Tibial nerve (tissue), 4 donors: ENCODE measurements at regions not wholly inside any gene's neighbourhood (a gene's known extent, or its start where the extent isn't known, plus 50 kb on each side); places are given as distances from the start of the nearest gene placed in this dataset.
A peak's percentile ranks its signal among the peaks of the same experiment; 100 is the strongest.
"Not testable (repeated sequence)": the region's sequence is repeated elsewhere in the genome, so short reads cannot be mapped to it uniquely, and the experiment has no call there.

Experiments
- DNase-seq, 2 donors: peaks; one replicate each; pipeline ENCODE4 v3.0.0-alpha.2; 2019; ENCODE audit warnings: low spot score in 2 of 2
- H3K27ac ChIP-seq, 4 donors: fragments of 200-600 bp; sonication (generic) in 3 of 4; one replicate each; pipeline ENCODE4 v1.5.1; 2017 to 2019; ENCODE audit warnings: mild to moderate bottlenecking in 1 of 4
- H3K27me3 ChIP-seq, 2 donors: fragments of 200-600 bp; sonication (generic) in 1 of 2; one replicate each; pipeline versions ENCODE4 v1.5.1 to v1.6.0; 2017 to 2019
- H3K36me3 ChIP-seq, 3 donors: fragments of 200-600 bp; sonication (generic); one replicate each; pipeline ENCODE4 v1.5.1; 2018 to 2019
- H3K4me1 ChIP-seq, 4 donors: fragments of 200-600 bp; sonication (generic) in 3 of 4; one replicate each; pipeline ENCODE4 v1.5.1; 2017 to 2019
- H3K4me3 ChIP-seq, 4 donors: fragments of 200-600 bp; sonication (generic) in 3 of 4; one replicate each; pipeline ENCODE4 v1.5.1; 2017 to 2019; ENCODE audit warnings: mild to moderate bottlenecking in 1 of 4, moderate library complexity in 1 of 4
- H3K9me3 ChIP-seq, 4 donors: fragments of 200-600 bp; sonication (generic) in 3 of 4; one replicate each; pipeline ENCODE4 v1.5.1; 2017 to 2019
- EP300 ChIP-seq, 2 donors: sonication (generic); formaldehyde crosslinking; IDR thresholded peaks; one replicate each; pipeline ENCODE4 v1.6.1; 2017; ENCODE audit warnings: antibody characterized with exemption in 2 of 2, mild to moderate bottlenecking in 1 of 2
- POLR2A ChIP-seq, 2 donors: fragments of 450-650 bp; IDR thresholded peaks; one replicate each; pipeline ENCODE4 v1.6.1; 2017; ENCODE audit warnings: antibody characterized with exemption in 2 of 2, mild to moderate bottlenecking in 2 of 2, moderate library complexity in 2 of 2
- WGBS, 2 donors: methylation state at CpG; one replicate each; pipeline ENCODE4 v1.1.5; 2018; 5-methylcytosine and 5-hydroxymethylcytosine counted together
- TF ChIP-seq, protein P1 (sequence below), 5 experiments: fragments of 200-600 bp in 3 of 5; fragments of 450-650 bp in 2 of 5; sonication (generic) in 3 of 5; IDR thresholded peaks; one replicate each; pipeline ENCODE4 v1.5.1; 2016 to 2019; ENCODE audit warnings: antibody characterized with exemption in 5 of 5, mild to moderate bottlenecking in 3 of 5, moderate library complexity in 2 of 5

GRCh38 chr6:85756982-85757381 lies 114.3 kb upstream of the SYNCRIP start:
- no peak for DNase-seq
- TF ChIP-seq POLR2A (IDR thresholded peaks at IDR 0.05), result no peak
- TF ChIP-seq, protein P1, sequence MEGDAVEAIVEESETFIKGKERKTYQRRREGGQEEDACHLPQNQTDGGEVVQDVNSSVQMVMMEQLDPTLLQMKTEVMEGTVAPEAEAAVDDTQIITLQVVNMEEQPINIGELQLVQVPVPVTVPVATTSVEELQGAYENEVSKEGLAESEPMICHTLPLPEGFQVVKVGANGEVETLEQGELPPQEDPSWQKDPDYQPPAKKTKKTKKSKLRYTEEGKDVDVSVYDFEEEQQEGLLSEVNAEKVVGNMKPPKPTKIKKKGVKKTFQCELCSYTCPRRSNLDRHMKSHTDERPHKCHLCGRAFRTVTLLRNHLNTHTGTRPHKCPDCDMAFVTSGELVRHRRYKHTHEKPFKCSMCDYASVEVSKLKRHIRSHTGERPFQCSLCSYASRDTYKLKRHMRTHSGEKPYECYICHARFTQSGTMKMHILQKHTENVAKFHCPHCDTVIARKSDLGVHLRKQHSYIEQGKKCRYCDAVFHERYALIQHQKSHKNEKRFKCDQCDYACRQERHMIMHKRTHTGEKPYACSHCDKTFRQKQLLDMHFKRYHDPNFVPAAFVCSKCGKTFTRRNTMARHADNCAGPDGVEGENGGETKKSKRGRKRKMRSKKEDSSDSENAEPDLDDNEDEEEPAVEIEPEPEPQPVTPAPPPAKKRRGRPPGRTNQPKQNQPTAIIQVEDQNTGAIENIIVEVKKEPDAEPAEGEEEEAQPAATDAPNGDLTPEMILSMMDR (IDR thresholded peaks at IDR 0.05), result peak in 2 of 5 experiments; percentile 15 to 24
- TF ChIP-seq EP300 (IDR thresholded peaks at IDR 0.05), result no peak
- Histone ChIP-seq H3K9me3 (no peaks in the 10 kb centered on the region), H3K4me3 (no peak overlapping the region), H3K4me1 (no peaks in the 10 kb centered on the region), H3K36me3 (no peaks in the 10 kb centered on the region), H3K27me3 (no peaks in the 10 kb centered on the region), H3K27ac (no peak overlapping the region)

DNA sequence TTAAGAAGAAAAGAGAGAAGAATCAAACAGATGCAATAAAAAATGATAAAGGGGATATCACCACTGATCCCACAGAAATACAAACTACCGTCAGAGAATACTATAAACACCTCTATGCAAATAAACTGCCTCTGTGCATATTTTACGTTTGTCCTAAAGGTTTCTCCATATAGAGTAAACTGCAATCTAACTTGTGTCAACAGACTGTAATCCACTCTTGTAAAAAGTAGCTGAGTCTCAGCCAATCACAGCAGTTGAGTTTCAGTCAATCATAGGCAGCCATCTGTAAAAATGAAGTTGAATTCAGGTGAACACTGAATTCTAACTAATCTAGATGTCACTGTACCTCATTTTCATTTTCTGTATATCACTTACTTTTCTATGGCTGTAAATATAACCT lies 112.2 kb upstream of the SYNCRIP start:
- Histone ChIP-seq H3K27ac (no peak overlapping the region), H3K4me1 (no peaks in the 10 kb centered on the region), H3K9me3 (no peaks in the 10 kb centered on the region), H3K4me3 (no peak overlapping the region), H3K36me3 (no peaks in the 10 kb centered on the region), H3K27me3 (no peaks in the 10 kb centered on the region)
- 56 to 57% methylated on average over 2 of the region's 2 CpGs for WGBS, 2 donors
- TF ChIP-seq, protein P1 (IDR thresholded peaks at IDR 0.05), result no peak
- no peak for DNase-seq

DNA sequence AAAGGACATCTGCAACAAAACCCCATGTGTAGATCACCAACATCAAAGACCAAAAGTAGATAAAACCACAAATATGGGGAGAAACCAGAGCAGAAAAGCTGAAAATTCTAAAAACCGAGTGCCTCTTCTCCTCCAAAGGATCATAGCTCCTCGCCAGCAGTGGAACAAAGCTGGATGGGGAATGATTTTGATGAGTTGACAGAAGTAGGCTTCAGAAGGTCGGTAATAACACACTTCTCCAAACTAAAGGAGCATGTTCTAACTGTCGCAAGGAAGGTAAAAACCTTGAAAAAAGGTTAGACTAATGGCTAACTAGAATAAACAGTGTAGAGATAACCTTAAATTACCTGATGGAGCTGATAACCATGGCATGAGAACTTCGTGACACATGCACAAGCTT lies 109.9 kb upstream of the SYNCRIP start:
- 90 to 91% methylated on average over 5 of the region's 5 CpGs for WGBS, 2 donors
- Histone ChIP-seq H3K4me1 (no peaks in the 10 kb centered on the region), H3K27me3 (no peaks in the 10 kb centered on the region), H3K27ac (no peak overlapping the region), H3K36me3 (no peaks in the 10 kb centered on the region), H3K4me3 (no peak overlapping the region), H3K9me3 (no peaks in the 10 kb centered on the region)
- no peak for DNase-seq
- TF ChIP-seq POLR2A (IDR thresholded peaks at IDR 0.05), result no peak
- TF ChIP-seq, protein P1 (IDR thresholded peaks at IDR 0.05), result no peak
- no peak for TF ChIP-seq EP300 (IDR thresholded peaks at IDR 0.05)

DNA sequence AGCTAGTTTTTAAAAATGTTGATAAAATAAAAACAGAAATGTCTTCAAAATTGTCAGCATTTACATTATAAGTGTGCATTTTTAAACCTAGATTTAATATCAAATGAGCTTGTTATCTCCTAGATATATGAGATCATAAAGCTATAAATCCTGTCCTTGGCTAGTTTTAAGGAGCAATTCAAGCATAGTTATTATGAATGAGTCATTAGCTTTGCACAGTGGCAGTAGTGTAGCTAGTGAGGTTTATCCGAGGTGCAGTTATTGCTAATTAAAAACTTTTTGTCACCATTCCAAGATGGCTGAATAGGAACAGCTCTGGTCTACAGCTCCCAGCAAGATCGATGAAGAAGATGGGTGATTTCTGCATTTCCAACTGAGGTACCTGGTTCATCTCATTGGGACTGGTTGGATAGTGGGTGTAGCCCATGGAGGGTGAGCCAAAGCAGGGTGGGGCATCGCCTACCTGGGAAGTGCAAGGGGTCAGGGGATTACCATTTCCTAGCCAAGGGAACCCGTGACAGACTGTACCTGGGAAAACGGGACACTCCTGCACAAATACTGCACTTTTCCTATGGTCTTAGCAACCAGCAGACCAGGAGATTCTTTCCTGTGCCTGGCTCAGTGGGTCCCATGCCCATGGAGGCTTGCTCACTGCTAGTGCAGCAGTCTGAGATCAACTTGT lies 108.8 kb upstream of the SYNCRIP start:
- H3K9me3 ChIP-seq, result no peaks in the 10 kb centered on the region
- no peaks in the 10 kb centered on the region for H3K4me1 ChIP-seq
- no peak overlapping the region for H3K27ac ChIP-seq
- H3K27me3 ChIP-seq, result no peaks in the 10 kb centered on the region
- 84 to 87% methylated on average over 3 to 5 of the region's 5 CpGs for WGBS, 2 donors
- no peak for TF ChIP-seq POLR2A (IDR thresholded peaks at IDR 0.05)
- H3K4me3 ChIP-seq, result no peak overlapping the region
- no peak for DNase-seq
- H3K36me3 ChIP-seq, result no peaks in the 10 kb centered on the region

GRCh38 chr6:85750146-85750545 lies 107.5 kb upstream of the SYNCRIP start:
- not testable (repeated sequence) for DNase-seq, H3K9me3 ChIP-seq, H3K4me1 ChIP-seq, H3K27me3 ChIP-seq, H3K36me3 ChIP-seq, H3K4me3 ChIP-seq, H3K27ac ChIP-seq
- WGBS, 2 donors, result 82 to 94% methylated on average over 2 of the region's 2 CpGs

DNA sequence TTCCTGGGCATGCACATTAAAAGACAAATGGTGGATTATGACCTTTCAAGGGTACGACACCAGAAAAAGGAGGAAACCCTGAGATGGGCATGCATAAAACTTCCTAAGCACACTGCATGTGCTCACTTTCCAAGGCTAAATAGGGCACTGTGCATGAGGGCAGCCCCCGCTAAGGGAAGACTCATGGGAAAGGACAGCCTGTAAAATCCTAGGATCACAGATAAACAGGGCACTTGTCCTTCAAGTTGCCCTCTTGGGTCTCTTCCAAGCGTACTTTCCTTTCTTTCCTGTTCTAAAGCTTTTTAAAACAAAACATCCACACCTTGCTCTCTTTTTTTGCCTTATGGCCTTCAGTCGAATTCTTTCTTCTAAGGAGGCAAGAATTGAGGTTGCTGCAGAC lies 106.5 kb upstream of the SYNCRIP start:
- no peaks in the 10 kb centered on the region for H3K27me3 ChIP-seq
- WGBS, 2 donors, result 81 to 86% methylated on average over 4 of the region's 4 CpGs
- no peak overlapping the region for H3K27ac ChIP-seq
- H3K9me3 ChIP-seq, result no peaks in the 10 kb centered on the region
- no peak for DNase-seq
- no peaks in the 10 kb centered on the region for H3K36me3 ChIP-seq
- no peak for TF ChIP-seq EP300 (IDR thresholded peaks at IDR 0.05)
- TF ChIP-seq, protein P1 (IDR thresholded peaks at IDR 0.05), result no peak
- no peak for TF ChIP-seq POLR2A (IDR thresholded peaks at IDR 0.05)
- H3K4me1 ChIP-seq, result no peaks in the 10 kb centered on the region
- H3K4me3 ChIP-seq, result no peak overlapping the region
